GM12874 (cell line): ENCODE measurements at regions not wholly inside any gene's neighbourhood (a gene's known extent, or its start where the extent isn't known, plus 50 kb on each side); places are given as distances from the start of the nearest gene placed in this dataset.

ENCODE experiments used
- TF ChIP-seq, protein P1 (sequence below): IDR thresholded peaks from 2 replicates; pipeline ENCODE4 v1.5.1; 2011; ENCODE audit warnings: low read depth, mild to moderate bottlenecking, control low read depth, low read length, moderate library complexity; ENCODE audit not compliant: insufficient read depth

DNA sequence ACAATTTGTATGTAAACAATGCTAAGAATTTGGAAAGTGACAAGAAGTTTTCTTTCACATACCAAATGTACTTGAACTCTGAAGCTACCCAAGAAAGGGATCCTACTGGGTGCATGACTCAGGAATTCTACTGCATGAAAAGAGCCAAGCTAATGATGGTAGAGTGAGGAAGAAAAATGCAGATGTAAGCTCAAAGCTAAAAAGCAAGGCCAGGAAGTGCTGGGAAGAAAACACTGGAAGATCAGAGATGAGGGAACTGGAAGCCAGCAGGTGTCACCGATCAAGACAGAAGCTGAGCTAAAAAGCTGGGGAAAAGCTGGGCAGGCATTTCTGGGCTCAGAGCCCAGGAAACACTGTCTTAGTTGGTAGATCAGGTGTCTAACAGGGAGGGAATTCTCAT lies 449.1 kb downstream of the NKX6-1 start:
- TF ChIP-seq, protein P1, sequence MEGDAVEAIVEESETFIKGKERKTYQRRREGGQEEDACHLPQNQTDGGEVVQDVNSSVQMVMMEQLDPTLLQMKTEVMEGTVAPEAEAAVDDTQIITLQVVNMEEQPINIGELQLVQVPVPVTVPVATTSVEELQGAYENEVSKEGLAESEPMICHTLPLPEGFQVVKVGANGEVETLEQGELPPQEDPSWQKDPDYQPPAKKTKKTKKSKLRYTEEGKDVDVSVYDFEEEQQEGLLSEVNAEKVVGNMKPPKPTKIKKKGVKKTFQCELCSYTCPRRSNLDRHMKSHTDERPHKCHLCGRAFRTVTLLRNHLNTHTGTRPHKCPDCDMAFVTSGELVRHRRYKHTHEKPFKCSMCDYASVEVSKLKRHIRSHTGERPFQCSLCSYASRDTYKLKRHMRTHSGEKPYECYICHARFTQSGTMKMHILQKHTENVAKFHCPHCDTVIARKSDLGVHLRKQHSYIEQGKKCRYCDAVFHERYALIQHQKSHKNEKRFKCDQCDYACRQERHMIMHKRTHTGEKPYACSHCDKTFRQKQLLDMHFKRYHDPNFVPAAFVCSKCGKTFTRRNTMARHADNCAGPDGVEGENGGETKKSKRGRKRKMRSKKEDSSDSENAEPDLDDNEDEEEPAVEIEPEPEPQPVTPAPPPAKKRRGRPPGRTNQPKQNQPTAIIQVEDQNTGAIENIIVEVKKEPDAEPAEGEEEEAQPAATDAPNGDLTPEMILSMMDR, result no peak

DNA sequence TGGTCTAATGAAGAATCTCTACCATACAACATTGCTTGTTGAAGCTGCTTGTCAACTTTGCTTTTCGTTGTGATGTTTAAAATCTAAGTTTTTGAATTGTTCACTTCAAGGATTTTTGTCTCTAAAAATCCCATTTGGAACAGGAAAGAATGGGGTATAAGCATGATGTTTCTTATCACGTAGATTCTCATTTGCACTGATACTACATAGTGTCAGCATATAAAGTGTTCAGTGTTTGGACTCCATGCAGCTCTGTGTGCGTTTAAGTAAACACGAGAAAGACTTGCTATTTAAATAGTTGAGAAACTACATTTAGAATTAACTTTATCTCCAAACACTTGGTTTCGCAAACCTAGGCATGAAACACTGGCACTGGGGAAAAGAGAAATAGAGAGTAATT lies 452.5 kb downstream of the NKX6-1 start:
- TF ChIP-seq, protein P1, result no peak

DNA sequence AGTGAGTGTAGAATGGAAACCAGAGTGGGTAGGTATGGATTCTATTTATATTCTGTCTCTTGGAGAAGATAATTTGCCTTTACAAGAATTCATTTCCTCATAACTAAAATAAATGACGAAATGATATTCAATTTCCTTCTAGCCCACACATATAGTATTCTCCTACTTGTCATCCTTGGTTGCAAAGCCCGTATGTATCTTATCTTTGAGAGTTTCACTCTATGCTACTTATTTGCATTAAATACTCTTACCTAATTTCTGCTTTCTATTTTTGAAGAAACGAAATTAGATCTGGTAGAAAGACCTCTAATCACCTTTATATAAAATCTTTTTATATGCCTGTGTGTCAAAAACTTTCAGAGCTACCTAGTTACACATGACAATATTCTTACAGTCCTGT lies 457.7 kb downstream of the NKX6-1 start:
- TF ChIP-seq, protein P1, result no peak

DNA sequence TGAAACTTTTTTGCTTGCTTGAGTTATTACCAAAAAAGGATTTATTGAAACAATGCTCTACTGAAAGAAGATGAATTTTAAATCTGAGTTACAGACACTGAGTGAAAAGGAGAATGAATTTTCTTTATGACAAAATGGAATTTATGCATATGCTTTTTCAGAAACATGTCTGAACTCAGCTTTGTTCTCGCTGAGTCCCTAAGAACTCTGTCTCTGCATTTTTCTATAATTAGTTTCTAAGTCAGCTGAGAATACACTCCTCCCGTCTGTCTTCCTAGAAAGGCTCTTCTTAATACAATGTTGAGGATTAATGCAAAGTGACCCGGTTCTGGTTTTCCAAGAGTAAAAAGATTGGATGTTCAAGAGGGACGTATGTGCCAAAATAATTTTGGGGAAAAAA lies 463.5 kb downstream of the NKX6-1 start:
- TF ChIP-seq, protein P1, result no peak

DNA sequence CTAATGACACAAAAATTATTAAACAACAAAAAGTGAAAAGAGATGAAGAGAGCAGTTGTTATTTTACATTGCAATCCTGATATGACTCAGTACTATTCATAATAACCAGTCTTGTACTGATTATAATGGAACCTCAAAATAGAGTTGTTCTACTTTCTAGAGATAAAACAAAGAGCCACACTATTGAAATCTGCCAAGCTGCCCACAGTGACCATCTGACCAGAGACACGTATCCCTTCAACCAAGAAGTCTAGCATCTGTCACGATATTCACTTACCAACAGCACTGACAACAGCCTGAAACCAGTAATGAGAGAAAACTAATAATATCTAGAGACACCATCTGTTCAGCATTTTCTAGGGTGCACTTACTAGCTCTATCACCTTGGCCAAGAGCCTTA lies 466.7 kb downstream of the NKX6-1 start:
- TF ChIP-seq, protein P1, result no peak

DNA sequence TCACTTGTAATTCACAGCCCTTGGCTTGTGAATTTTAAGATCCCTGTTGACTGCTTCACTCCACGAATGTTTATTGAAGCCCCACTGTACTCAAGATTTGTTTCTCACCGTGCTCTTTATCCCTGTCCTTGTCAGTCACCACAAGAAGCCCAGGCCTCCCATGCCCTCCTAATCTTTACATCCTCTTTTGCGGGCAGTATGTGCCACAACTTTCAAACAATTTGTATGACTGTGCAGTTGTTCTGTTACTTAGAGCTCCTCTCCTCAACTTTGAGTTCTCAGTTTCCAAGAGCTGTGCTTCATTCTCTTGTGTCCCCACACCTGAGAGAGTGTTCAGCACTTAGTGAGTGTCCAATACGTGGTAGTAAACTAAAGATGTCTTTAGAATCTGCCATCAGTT lies 467.7 kb downstream of the NKX6-1 start:
- TF ChIP-seq, protein P1, result no peak

DNA sequence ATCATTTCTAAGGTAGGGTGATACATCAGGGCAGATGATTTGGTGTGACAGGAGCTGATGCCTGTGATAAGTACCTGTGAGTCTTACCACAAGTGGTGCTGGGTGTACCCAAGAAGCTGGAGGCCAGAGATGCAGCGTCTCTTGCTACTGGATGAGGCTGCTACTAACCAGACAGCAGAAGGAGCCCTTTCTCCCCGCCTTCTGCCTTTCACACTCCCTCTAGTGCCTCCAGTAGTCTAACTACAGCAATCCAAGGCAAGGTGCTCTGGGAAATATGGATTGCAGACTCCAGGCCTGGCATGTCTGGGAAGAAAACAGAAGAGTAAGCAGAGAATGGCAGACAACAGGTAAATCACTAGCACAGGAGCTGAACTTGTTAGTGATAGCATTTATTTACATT lies 470.8 kb downstream of the NKX6-1 start:
- TF ChIP-seq, protein P1, result no peak

DNA sequence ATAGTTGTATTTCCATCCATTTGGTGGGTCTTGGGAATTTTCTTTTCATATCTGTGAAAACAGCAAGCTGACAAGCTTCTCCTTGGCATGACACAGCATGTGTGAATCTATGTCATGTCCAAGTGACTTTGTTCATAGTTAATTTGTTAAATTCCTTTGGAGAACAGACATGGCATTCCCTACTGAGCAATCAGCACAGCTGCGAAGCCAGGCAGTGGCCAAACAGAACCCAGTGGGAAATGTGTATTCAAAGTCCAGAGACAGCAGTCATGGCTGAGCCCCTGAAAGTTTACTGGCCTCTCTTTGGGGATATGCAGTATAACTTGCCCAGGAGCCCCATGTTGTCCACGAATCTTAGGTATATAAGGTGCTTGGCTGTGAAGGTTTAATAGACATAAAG lies 474.7 kb downstream of the NKX6-1 start:
- TF ChIP-seq, protein P1, result no peak
